ENCODE measurements at regions not wholly inside any gene's neighbourhood (a gene's known extent, or its start where the extent isn't known, plus 50 kb on each side); places are given as distances from the start of the nearest gene placed in this dataset.

GRCh38 chr2:125855204-125855603, 800.8 kb upstream of the GYPC start:
- no peak for DNase-seq (ENCODE audit: low spot score)
- no peaks in the 10 kb centered on the region for H3K36me3 Mint-ChIP-seq (ENCODE audit: low read depth)
- no peaks in the 10 kb centered on the region for H3K27me3 Mint-ChIP-seq (ENCODE audit: low read depth)
- peaks cover 4% of the 10 kb centered on the region for H3K9me3 Mint-ChIP-seq
- H3K4me3 Mint-ChIP-seq (ENCODE audit: low read depth): no peak overlapping the region
- H3K4me1 Mint-ChIP-seq (ENCODE audit: low read depth): no peaks in the 10 kb centered on the region
- H3K27ac Mint-ChIP-seq: no peak overlapping the region
- intact Hi-C loops (cut with micrococcal nuclease): no loop called here

- Mint-ChIP-seq H3K27me3 (ENCODE audit: low read depth) (no peaks in the 10 kb centered on the region), H3K9me3 (peaks cover 4% of the 10 kb centered on the region), H3K36me3 (ENCODE audit: low read depth) (no peaks in the 10 kb centered on the region), H3K4me1 (ENCODE audit: low read depth) (no peaks in the 10 kb centered on the region), H3K4me3 (ENCODE audit: low read depth) (no peak overlapping the region), H3K27ac (no peak overlapping the region)
- no peak for DNase-seq (ENCODE audit: low spot score)
- intact Hi-C loops (cut with micrococcal nuclease): no loop called here
Measured at GRCh38 chr2:125857971-125858794, 797.8 kb upstream of the GYPC start.

DNA sequence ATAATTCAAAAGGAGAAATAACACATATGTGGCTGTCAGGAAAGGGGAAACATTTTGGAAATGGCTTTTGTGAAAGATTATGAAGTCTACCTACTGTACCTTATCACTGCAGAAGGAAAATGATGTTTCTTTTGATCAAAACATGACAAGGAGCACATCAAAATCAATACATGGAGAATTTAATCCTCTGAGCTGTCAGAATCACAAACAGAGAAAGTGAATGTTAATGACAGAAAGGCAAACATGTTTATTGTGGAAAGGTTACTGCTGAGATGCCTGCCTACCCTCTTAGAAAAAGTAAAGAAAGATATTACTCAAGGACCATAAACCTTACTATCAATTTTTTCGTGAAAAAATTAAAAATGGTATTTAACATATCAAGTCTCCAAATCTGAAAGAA, 794.5 kb upstream of the GYPC start:
- Mint-ChIP-seq H3K9me3 (no peaks in the 10 kb centered on the region), H3K36me3 (ENCODE audit: low read depth) (no peaks in the 10 kb centered on the region), H3K4me1 (ENCODE audit: low read depth) (no peaks in the 10 kb centered on the region), H3K4me3 (ENCODE audit: low read depth) (no peak overlapping the region), H3K27ac (no peak overlapping the region), H3K27me3 (ENCODE audit: low read depth) (no peaks in the 10 kb centered on the region)
- intact Hi-C loops (cut with micrococcal nuclease): no loop called here
- no peak for DNase-seq (ENCODE audit: low spot score)

DNA sequence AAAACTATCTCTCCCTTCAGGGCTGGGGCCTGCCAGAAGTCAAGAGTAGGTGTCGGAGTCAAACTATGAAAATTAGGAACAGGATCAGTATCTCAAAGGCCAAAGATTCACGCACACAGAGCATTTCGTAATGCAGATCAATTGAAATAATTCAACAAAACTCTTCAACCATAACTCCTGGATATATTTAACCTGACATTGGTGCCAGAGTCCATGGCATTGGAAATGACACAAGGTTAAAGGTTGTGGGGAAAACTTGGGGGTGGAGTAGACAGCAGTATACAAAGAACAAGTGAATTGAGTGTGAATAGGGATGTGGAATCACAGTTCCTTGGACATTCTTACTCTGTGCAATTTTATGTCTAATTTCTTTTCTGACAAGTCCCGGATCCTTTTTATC, 788.0 kb upstream of the GYPC start:
- Mint-ChIP-seq H3K9me3 (peaks cover 4% of the 10 kb centered on the region), H3K4me1 (ENCODE audit: low read depth) (no peaks in the 10 kb centered on the region), H3K27ac (no peak overlapping the region)

DNA sequence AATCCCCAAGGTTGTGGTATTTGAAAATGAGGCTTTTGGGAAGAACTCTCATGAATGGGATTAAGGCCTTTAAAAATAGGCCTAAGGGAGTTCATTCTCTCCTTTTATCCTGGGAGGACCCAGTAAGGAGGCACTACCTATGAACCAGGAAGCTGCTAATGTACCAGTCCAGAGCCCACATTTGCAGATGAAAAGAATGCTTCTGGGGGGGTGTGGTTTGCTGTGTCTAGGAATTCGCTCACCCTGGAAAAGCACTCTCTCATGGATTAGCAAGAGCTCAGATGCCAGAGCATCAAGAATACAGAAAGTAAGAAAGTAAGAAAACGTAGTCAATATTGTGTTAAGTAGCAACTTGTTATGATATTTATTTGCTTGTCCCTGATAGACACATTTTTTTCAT, 785.7 kb upstream of the GYPC start:
- Mint-ChIP-seq H3K4me3 (ENCODE audit: low read depth) (no peak overlapping the region), H3K4me1 (ENCODE audit: low read depth) (no peaks in the 10 kb centered on the region), H3K36me3 (ENCODE audit: low read depth) (no peaks in the 10 kb centered on the region), H3K27me3 (ENCODE audit: low read depth) (no peaks in the 10 kb centered on the region), H3K27ac (no peak overlapping the region), H3K9me3 (peaks cover 7% of the 10 kb centered on the region)
- DNase-seq (ENCODE audit: low spot score): no peak
- intact Hi-C loops (cut with micrococcal nuclease): no loop called here

More for the DNA sequence above, 788.0 kb upstream of the GYPC start:
- no peaks in the 10 kb centered on the region for H3K36me3 Mint-ChIP-seq (ENCODE audit: low read depth)
- no peak for DNase-seq (ENCODE audit: low spot score)
- intact Hi-C loops (cut with micrococcal nuclease): no loop called here
- H3K27me3 Mint-ChIP-seq (ENCODE audit: low read depth): no peaks in the 10 kb centered on the region
- H3K4me3 Mint-ChIP-seq (ENCODE audit: low read depth): no peak overlapping the region

GRCh38 chr2:125870746-125871145, 785.2 kb upstream of the GYPC start:
- intact Hi-C loops (cut with micrococcal nuclease): no loop called here
- Mint-ChIP-seq H3K27me3 (ENCODE audit: low read depth) (no peaks in the 10 kb centered on the region), H3K9me3 (peaks cover 10% of the 10 kb centered on the region), H3K4me3 (ENCODE audit: low read depth) (no peak overlapping the region), H3K27ac (no peak overlapping the region), H3K36me3 (ENCODE audit: low read depth) (no peaks in the 10 kb centered on the region), H3K4me1 (ENCODE audit: low read depth) (no peaks in the 10 kb centered on the region)
- DNase-seq (ENCODE audit: low spot score): no peak

GRCh38 chr2:125874564-125874963, 781.4 kb upstream of the GYPC start:
- H3K27me3 Mint-ChIP-seq (ENCODE audit: low read depth): no peaks in the 10 kb centered on the region
- no peaks in the 10 kb centered on the region for H3K4me1 Mint-ChIP-seq (ENCODE audit: low read depth)
- no peak overlapping the region for H3K27ac Mint-ChIP-seq
- H3K4me3 Mint-ChIP-seq (ENCODE audit: low read depth): no peak overlapping the region
- intact Hi-C loops (cut with micrococcal nuclease): no loop called here
- no peaks in the 10 kb centered on the region for H3K36me3 Mint-ChIP-seq (ENCODE audit: low read depth)
- peaks cover 14% of the 10 kb centered on the region for H3K9me3 Mint-ChIP-seq
- DNase-seq (ENCODE audit: low spot score): no peak

GRCh38 chr2:125885340-125885739, 770.6 kb upstream of the GYPC start:
- intact Hi-C loops (cut with micrococcal nuclease): no loop called here
- H3K27ac Mint-ChIP-seq: no peak overlapping the region

DNA sequence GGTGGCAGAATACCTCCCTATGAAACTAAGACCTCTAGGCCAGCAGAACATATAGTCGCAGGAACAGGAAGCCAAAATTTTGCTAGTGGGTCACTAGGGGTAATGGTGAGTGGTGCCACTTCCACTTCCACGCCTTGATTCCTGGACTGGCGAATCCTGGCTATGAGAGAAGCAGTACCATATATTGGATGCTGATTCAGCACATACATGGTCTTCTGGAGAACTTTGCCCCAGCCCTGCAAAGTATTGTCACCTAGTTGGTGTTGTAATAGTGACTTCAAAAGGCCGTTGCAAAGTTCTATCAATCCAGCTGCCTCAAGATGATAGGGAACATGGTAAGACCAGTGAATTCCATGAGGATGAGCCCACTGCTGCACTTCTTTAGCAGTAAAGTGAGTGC, 769.8 kb upstream of the GYPC start:
- no peaks in the 10 kb centered on the region for H3K36me3 Mint-ChIP-seq (ENCODE audit: low read depth)
- no peaks in the 10 kb centered on the region for H3K27me3 Mint-ChIP-seq (ENCODE audit: low read depth)
- no peak overlapping the region for H3K27ac Mint-ChIP-seq
- H3K9me3 Mint-ChIP-seq: peaks cover 25% of the 10 kb centered on the region
- no peaks in the 10 kb centered on the region for H3K4me1 Mint-ChIP-seq (ENCODE audit: low read depth)
- DNase-seq (ENCODE audit: low spot score): no peak
- no peak overlapping the region for H3K4me3 Mint-ChIP-seq (ENCODE audit: low read depth)
- intact Hi-C loops (cut with micrococcal nuclease): no loop called here

More at GRCh38 chr2:125885340-125885739, 770.6 kb upstream of the GYPC start:
- Mint-ChIP-seq H3K9me3 (peaks cover 23% of the 10 kb centered on the region), H3K4me3 (ENCODE audit: low read depth) (no peak overlapping the region), H3K4me1 (ENCODE audit: low read depth) (no peaks in the 10 kb centered on the region), H3K36me3 (ENCODE audit: low read depth) (no peaks in the 10 kb centered on the region), H3K27me3 (ENCODE audit: low read depth) (no peaks in the 10 kb centered on the region)
- DNase-seq (ENCODE audit: low spot score): no peak

DNA sequence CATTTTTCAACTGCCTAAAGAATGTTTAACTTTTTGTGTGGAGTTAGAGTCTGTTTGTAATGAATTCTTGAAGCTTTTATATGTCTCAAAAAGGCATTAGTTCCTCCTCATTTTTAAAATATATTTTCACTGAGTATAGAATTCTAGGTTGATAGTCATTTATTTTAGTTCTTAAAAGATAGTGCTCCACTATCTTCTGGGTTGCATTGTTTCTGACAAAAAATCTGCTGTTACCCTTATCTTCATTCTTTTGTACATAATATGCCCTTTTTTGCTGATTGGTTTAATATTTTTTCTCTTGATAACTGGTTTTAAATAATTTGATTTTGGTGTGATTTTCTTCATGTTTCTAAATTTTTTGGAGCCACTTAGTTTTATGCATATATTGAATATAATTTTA, 754.7 kb upstream of the GYPC start:
- intact Hi-C loops (cut with micrococcal nuclease): no loop called here
- H3K4me3 Mint-ChIP-seq (ENCODE audit: low read depth): no peak overlapping the region
- no peaks in the 10 kb centered on the region for H3K36me3 Mint-ChIP-seq (ENCODE audit: low read depth)
- DNase-seq (ENCODE audit: low spot score): no peak
- peaks cover 39% of the 10 kb centered on the region for H3K9me3 Mint-ChIP-seq
- H3K4me1 Mint-ChIP-seq (ENCODE audit: low read depth): no peaks in the 10 kb centered on the region
- no peak overlapping the region for H3K27ac Mint-ChIP-seq
- H3K27me3 Mint-ChIP-seq (ENCODE audit: low read depth): no peaks in the 10 kb centered on the region

- H3K9me3 Mint-ChIP-seq: peaks cover 10% of the 10 kb centered on the region
- intact Hi-C loops (cut with micrococcal nuclease): no loop called here
- no peak overlapping the region for H3K4me3 Mint-ChIP-seq (ENCODE audit: low read depth)
- H3K4me1 Mint-ChIP-seq (ENCODE audit: low read depth): no peaks in the 10 kb centered on the region
- no peak overlapping the region for H3K27ac Mint-ChIP-seq
- no peaks in the 10 kb centered on the region for H3K36me3 Mint-ChIP-seq (ENCODE audit: low read depth)
- H3K27me3 Mint-ChIP-seq (ENCODE audit: low read depth): no peaks in the 10 kb centered on the region
- DNase-seq (ENCODE audit: low spot score): no peak
Measured at GRCh38 chr2:125925891-125926546, 729.9 kb upstream of the GYPC start.

- no peak overlapping the region for H3K4me3 Mint-ChIP-seq (ENCODE audit: low read depth)
Measured at GRCh38 chr2:125935559-125935958, 720.4 kb upstream of the GYPC start.

DNA sequence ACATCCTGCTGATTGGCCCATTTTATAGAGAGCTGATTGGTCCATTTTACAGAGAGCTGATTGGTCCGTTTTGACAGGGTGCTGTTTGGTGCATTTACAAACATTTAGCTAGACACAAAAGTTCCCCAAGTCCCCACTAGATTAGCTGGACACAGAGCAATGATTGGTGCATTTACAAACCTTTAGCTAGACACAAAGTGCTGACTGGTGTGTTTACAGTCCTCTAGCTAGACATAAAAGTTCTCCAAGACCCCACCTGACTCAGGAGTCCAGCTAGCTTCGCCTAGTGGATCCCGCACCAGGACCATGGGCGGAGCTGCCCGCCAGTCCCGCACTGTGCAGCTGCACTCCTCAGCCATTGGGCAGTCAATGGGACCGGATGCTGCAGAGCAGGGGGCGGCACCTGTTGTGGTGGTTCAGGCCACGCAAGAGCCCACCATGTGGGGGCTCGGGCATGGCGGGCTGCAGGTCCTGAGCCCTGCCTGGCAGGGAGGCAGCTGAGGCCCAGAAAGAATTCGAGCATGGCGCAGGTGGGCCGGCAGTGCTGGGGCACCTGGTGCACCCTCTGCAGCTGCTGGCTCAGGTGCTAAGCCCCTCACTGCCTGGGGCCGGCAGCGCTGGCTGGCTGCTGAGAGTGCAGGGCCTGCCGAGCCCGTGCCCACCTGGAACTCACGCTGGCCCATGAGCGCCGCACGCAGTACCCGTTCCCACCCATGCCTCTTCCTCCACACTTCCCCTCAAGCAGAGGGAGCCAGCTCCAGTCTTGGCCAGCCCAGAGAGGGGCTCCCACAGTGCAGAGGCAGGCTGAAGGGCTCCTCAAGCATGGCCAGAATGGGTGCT, 713.2 kb upstream of the GYPC start:
- intact Hi-C loops (cut with micrococcal nuclease): no loop called here

More at GRCh38 chr2:125935559-125935958, 720.4 kb upstream of the GYPC start:
- no peaks in the 10 kb centered on the region for H3K36me3 Mint-ChIP-seq (ENCODE audit: low read depth)
- no peak overlapping the region for H3K27ac Mint-ChIP-seq
- no peaks in the 10 kb centered on the region for H3K4me1 Mint-ChIP-seq (ENCODE audit: low read depth)
- no peak for DNase-seq (ENCODE audit: low spot score)
- no peaks in the 10 kb centered on the region for H3K27me3 Mint-ChIP-seq (ENCODE audit: low read depth)
- peaks cover 26% of the 10 kb centered on the region for H3K9me3 Mint-ChIP-seq
- intact Hi-C loops (cut with micrococcal nuclease): no loop called here

More for the DNA sequence above, 713.2 kb upstream of the GYPC start:
- H3K9me3 Mint-ChIP-seq: peaks cover 38% of the 10 kb centered on the region
- no peaks in the 10 kb centered on the region for H3K27me3 Mint-ChIP-seq (ENCODE audit: low read depth)
- no peaks in the 10 kb centered on the region for H3K4me1 Mint-ChIP-seq (ENCODE audit: low read depth)
- DNase-seq (ENCODE audit: low spot score): no peak
- no peak overlapping the region for H3K4me3 Mint-ChIP-seq (ENCODE audit: low read depth)
- H3K36me3 Mint-ChIP-seq (ENCODE audit: low read depth): no peaks in the 10 kb centered on the region
- H3K27ac Mint-ChIP-seq: no peak overlapping the region
